ENCODE measurements at regions not wholly inside any gene's neighbourhood (a gene's known extent, or its start where the extent isn't known, plus 50 kb on each side); places are given as distances from the start of the nearest gene placed in this dataset.

DNA sequence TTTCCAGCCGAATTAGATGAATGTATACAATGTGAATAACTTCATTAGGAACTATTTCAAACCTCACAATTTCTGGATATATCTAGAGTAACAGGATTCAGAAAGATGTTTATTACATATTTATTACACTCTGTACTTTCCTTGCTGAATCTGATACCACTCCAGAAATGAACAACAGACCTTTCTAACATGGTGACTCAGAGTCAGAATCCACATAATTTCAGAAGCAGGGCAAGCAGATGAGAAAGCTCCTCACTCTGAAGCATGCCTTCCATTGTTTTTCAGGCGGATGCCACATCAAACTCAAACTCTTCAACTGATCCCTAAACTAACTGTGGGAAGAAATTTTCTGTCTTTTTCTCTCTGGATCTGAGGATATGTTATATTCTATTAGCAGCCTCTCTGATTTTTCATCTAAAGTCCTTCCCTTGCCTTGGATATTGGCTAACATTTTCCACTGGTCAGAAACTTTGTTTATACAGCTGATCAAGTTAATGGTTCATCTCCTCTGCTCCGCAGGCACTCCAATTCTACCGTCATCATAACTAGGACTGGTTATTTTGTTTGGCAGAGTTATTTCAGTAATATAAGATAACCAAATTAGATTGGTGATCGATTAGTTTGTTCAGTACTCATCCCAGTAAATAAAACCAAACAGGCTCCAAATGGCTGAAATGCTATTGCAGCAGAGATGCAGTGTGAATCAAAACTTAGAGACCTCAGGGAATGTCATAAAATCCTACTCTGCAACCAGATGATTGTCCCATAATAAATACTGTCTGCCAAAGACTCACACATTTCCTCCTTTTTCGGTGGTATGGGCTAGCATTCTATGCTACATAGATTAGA is 556.0 kb downstream of the EBF1 start:
- H3K36me3 ChIP-seq = no peaks in the 10 kb centered on the region
- H3K27ac ChIP-seq = no peak overlapping the region
- peak; percentile 87 to 96 (median 94) for ATAC-seq
- DNase-seq = no peak
- no peaks in the 10 kb centered on the region for H3K9me3 ChIP-seq
- 42% methylated on average over 6 of the region's 6 CpGs for WGBS (ENCODE audit: insufficient coverage, low coverage, low lambda C conversion rate, missing lambda C conversion rate)
- H3K4me1 ChIP-seq = peaks cover 0 to 11% (median 2%) of the 10 kb centered on the region in 4 donors
- H3K27me3 ChIP-seq = no peaks in the 10 kb centered on the region
- intact Hi-C loops (cut with DNase I) = no loop called here
- TF ChIP-seq POLR2A (IDR thresholded peaks at IDR 0.05) = no peak
- TF ChIP-seq, protein P1, sequence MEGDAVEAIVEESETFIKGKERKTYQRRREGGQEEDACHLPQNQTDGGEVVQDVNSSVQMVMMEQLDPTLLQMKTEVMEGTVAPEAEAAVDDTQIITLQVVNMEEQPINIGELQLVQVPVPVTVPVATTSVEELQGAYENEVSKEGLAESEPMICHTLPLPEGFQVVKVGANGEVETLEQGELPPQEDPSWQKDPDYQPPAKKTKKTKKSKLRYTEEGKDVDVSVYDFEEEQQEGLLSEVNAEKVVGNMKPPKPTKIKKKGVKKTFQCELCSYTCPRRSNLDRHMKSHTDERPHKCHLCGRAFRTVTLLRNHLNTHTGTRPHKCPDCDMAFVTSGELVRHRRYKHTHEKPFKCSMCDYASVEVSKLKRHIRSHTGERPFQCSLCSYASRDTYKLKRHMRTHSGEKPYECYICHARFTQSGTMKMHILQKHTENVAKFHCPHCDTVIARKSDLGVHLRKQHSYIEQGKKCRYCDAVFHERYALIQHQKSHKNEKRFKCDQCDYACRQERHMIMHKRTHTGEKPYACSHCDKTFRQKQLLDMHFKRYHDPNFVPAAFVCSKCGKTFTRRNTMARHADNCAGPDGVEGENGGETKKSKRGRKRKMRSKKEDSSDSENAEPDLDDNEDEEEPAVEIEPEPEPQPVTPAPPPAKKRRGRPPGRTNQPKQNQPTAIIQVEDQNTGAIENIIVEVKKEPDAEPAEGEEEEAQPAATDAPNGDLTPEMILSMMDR (IDR thresholded peaks at IDR 0.05) = no peak
- no peak overlapping the region for H3K4me3 ChIP-seq

DNA sequence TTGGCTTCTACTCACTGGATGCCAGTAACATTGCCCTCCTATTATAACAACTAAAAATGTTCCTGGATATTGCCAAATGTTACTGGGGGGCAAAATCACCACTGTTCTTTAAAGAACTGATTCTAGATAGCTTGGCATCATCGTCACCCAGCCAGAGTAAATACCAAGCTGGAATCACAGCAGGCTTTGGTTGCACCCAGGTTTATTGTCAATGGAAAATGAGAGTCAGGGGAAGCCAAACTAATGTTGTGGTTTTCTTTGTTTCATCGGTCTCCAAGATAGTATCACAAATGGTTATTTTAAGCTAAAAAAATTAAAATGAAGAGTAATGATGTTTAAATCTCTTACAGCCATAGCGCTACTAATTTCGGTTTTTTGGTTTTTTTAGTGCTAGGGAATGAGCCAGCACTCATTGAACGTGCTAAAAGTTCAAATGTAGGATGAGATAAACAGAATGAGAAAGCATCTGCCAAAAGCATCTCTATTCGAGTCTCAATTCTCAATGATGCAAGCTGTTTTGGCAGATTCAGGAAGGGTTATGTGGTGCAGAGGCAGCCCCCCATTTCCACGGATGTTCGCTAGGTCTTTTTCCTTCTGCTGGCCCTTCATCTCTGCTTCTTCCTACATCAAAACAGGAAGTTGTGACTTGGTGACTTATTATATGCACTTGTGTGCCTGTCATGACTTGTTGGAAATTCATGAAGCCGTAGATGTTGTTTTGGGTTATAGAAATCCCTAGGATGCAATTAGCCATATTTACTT is 558.0 kb downstream of the EBF1 start:
- Histone ChIP-seq H3K9me3 (no peaks in the 10 kb centered on the region), H3K4me3 (no peak overlapping the region), H3K36me3 (no peaks in the 10 kb centered on the region), H3K27ac (no peak overlapping the region), H3K27me3 (no peaks in the 10 kb centered on the region), H3K4me1 (peaks cover 0 to 11% (median 2%) of the 10 kb centered on the region in 4 donors)
- WGBS (ENCODE audit: insufficient coverage, low coverage, low lambda C conversion rate, missing lambda C conversion rate) = 73% methylated on average over 9 of the region's 9 CpGs
- TF ChIP-seq POLR2A (IDR thresholded peaks at IDR 0.05) = no peak
- TF ChIP-seq, protein P1 (IDR thresholded peaks at IDR 0.05) = no peak
- no peak for ATAC-seq
- DNase-seq = no peak
- intact Hi-C loops (cut with DNase I) = no loop called here

DNA sequence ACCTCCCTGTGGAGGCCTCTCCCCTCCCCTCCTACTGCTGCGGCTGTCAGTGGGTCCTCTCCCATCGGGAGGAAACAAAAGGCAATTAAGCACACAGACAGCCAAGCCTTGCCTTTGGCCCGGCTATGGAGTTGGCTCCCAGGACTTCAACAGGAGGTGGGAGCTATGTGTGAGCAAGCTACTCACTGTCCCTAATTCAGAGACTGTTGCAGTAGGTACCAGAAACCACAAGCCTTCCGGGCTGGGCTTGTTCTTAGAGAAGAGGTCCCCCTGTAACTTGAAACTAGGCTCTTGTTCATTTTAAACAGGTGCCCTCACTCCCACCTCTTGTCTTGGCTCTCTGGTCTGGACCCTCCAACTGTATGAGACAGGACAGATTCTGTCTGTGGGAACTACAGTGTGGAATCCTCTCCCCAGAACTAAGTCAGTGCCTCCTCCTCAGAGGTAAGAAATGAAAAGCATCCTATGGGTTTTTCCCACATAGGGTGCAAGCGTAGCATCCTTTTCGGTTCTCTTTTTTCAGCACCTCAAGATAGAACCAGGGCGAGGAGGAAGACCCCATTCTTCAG is 561.1 kb downstream of the EBF1 start:
- WGBS (ENCODE audit: insufficient coverage, low coverage, low lambda C conversion rate, missing lambda C conversion rate) = 56% methylated on average over 5 of the region's 7 CpGs
- no peaks in the 10 kb centered on the region for H3K27me3 ChIP-seq

DNA sequence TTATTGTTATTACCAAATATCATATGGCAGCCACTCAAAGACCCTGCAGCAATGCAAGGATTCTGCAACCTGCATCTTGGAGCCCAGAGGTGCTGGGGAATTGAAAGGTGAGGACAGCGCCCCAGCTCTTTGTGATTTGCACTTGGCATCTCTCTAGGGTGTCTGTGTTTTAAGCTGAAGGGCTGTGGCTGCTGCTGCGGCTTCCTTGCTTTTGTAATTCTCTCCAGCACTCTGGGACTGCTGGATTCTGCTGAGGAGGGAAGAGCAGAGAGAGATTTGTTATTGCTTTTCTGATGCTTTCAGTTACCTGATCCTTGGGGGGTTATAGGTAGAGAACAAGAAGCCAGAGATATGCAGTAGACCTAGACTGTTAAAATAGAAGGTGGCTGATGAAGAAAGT is 562.4 kb downstream of the EBF1 start:
- no peaks in the 10 kb centered on the region for H3K4me1 ChIP-seq
- H3K9me3 ChIP-seq = no peaks in the 10 kb centered on the region
- H3K27me3 ChIP-seq = no peaks in the 10 kb centered on the region
- intact Hi-C loops (cut with DNase I) = no loop called here
- DNase-seq (no peak), ATAC-seq (no peak)
- no peak overlapping the region for H3K4me3 ChIP-seq
- H3K36me3 ChIP-seq = no peaks in the 10 kb centered on the region
- 76% methylated on average over 2 of the region's 2 CpGs for WGBS (ENCODE audit: insufficient coverage, low coverage, low lambda C conversion rate, missing lambda C conversion rate)
- H3K27ac ChIP-seq = no peak overlapping the region
- TF ChIP-seq, protein P1 (IDR thresholded peaks at IDR 0.05) = no peak
- no peak for TF ChIP-seq POLR2A (IDR thresholded peaks at IDR 0.05)

More for the DNA sequence above, 561.1 kb downstream of the EBF1 start:
- no peaks in the 10 kb centered on the region for H3K36me3 ChIP-seq
- DNase-seq (no peak), ATAC-seq (no peak)
- no peak for TF ChIP-seq POLR2A (IDR thresholded peaks at IDR 0.05)
- TF ChIP-seq, protein P1 (IDR thresholded peaks at IDR 0.05) = no peak
- intact Hi-C loops (cut with DNase I) = no loop called here
- peaks cover 0 to 3% (median 0%) of the 10 kb centered on the region in 4 donors for H3K4me1 ChIP-seq
- H3K4me3 ChIP-seq = no peak overlapping the region
- no peak overlapping the region for H3K27ac ChIP-seq
- H3K9me3 ChIP-seq = no peaks in the 10 kb centered on the region
